SJSA1 (cell line): ENCODE measurements at regions not wholly inside any gene's neighbourhood (a gene's known extent, or its start where the extent isn't known, plus 50 kb on each side); places are given as distances from the start of the nearest gene placed in this dataset.

Experiments
- DNase-seq, 2 experiments: peaks; one replicate each; pipeline ENCODE4 v3.0.0-alpha.2; 2015 to 2020; ENCODE audit warnings: low spot score in 2 of 2, low read depth in 1 of 2
- H3K27ac ChIP-seq: fragments of 250-450 bp; sonication (Bioruptor Pico); 2 replicates; pipeline ENCODE4 v1.5.1; 2020; ENCODE audit warnings: mild to moderate bottlenecking, moderate library complexity
- H3K27me3 ChIP-seq: fragments of 250-450 bp; sonication (Bioruptor Pico); replicated peaks from 2 replicates; pipeline ENCODE4 v1.5.1; 2020; ENCODE audit warnings: mild to moderate bottlenecking, moderate library complexity
- H3K36me3 ChIP-seq: fragments of 250-450 bp; sonication (Bioruptor Pico); 2 replicates; pipeline ENCODE4 v1.5.1; 2020; ENCODE audit warnings: mild to moderate bottlenecking
- H3K4me1 ChIP-seq: fragments of 250-450 bp; sonication (Bioruptor Pico); replicated peaks from 2 replicates; pipeline ENCODE4 v1.6.1; 2021; ENCODE audit warnings: mild to moderate bottlenecking
- H3K4me3 ChIP-seq: fragments of 250-450 bp; sonication (Bioruptor Pico); 2 replicates; pipeline ENCODE4 v1.5.1; 2020; ENCODE audit warnings: mild to moderate bottlenecking
- H3K9me3 ChIP-seq: fragments of 250-450 bp; sonication (Bioruptor Pico); replicated peaks from 2 replicates; pipeline ENCODE4 v1.5.1; 2020; ENCODE audit warnings: mild to moderate bottlenecking

- no peaks in the 10 kb centered on the region for H3K9me3 ChIP-seq
- H3K27me3 ChIP-seq: peaks cover 44% of the 10 kb centered on the region
- H3K36me3 ChIP-seq: no peaks in the 10 kb centered on the region
- no peak overlapping the region for H3K4me3 ChIP-seq
- no peaks in the 10 kb centered on the region for H3K4me1 ChIP-seq
- no peak overlapping the region for H3K27ac ChIP-seq
- no peak for DNase-seq
Measured at GRCh38 chr17:77786740-77787505, 171.6 kb upstream of the TNRC6C start.

- DNase-seq: no peak
- H3K4me3 ChIP-seq: no peak overlapping the region
- H3K27me3 ChIP-seq: peaks cover 38% of the 10 kb centered on the region
- H3K9me3 ChIP-seq: no peaks in the 10 kb centered on the region
- no peaks in the 10 kb centered on the region for H3K36me3 ChIP-seq
- no peak overlapping the region for H3K27ac ChIP-seq
- H3K4me1 ChIP-seq: no peaks in the 10 kb centered on the region
Measured at GRCh38 chr17:77790143-77790829, 168.2 kb upstream of the TNRC6C start.

DNA sequence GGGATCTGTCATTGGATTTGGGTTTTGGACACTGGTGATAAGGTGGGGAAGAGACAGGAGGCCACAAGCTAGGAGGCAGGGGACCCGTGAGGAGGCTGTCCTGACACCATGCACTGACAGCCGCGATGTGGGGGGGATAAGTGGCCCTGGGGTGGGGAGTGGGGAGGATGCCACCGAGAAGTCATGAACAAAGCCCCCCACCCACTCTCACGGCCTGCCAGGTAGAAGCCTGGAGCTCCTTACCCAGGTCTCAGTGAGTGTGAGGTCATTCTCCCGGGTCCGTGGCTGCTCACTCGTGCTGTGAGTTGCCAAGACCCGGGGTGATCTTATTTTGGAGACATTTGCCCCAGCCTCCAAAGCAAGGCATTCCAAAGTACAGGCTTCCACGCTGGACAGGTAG, 165.9 kb upstream of the TNRC6C start:
- DNase-seq: no peak
- Histone ChIP-seq H3K27ac (no peak overlapping the region), H3K4me1 (no peaks in the 10 kb centered on the region), H3K9me3 (no peaks in the 10 kb centered on the region), H3K36me3 (no peaks in the 10 kb centered on the region), H3K27me3 (peaks cover 23% of the 10 kb centered on the region; the same call in 1 of the 2 replicates), H3K4me3 (no peak overlapping the region)

GRCh38 chr17:77793146-77793970, 165.1 kb upstream of the TNRC6C start:
- Histone ChIP-seq H3K9me3 (no peaks in the 10 kb centered on the region), H3K36me3 (no peaks in the 10 kb centered on the region), H3K4me3 (no peak overlapping the region), H3K27ac (no peak overlapping the region), H3K4me1 (no peaks in the 10 kb centered on the region), H3K27me3 (peaks cover 22% of the 10 kb centered on the region; the same call in 1 of the 2 replicates)
- DNase-seq: no peak

- peaks cover 24% of the 10 kb centered on the region; the same call in 1 of the 2 replicates for H3K27me3 ChIP-seq
- H3K27ac ChIP-seq: no peak overlapping the region
- DNase-seq: no peak
Measured at GRCh38 chr17:77793971-77794235, 164.6 kb upstream of the TNRC6C start.

GRCh38 chr17:77794846-77795245, 163.7 kb upstream of the TNRC6C start:
- Histone ChIP-seq H3K27ac (no peak overlapping the region), H3K4me3 (no peak overlapping the region), H3K27me3 (peaks cover 24% of the 10 kb centered on the region; the same call in 1 of the 2 replicates), H3K4me1 (no peaks in the 10 kb centered on the region), H3K36me3 (no peaks in the 10 kb centered on the region), H3K9me3 (no peaks in the 10 kb centered on the region)
- no peak for DNase-seq

More at GRCh38 chr17:77793971-77794235, 164.6 kb upstream of the TNRC6C start:
- no peaks in the 10 kb centered on the region for H3K36me3 ChIP-seq
- no peaks in the 10 kb centered on the region for H3K9me3 ChIP-seq
- no peak overlapping the region for H3K4me3 ChIP-seq
- H3K4me1 ChIP-seq: no peaks in the 10 kb centered on the region

DNA sequence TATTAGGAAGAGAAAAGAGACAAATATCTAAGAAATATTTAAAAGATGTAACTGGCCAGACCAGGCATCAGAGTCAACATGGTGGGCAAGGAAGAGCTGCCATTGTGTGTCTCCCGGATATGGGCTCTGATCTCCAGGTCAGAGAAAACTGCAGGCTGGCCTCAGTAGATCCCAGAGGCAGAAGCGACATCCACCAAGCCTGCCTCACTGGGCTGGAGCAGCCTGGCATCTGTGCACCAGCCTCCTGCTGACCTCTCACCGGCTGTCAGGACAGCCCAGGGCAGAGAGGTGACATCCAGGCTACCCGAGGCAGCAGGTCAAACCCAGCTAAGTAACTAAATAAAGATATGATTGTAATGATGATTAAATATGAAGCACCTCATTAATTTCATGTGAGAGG, 162.8 kb upstream of the TNRC6C start:
- H3K36me3 ChIP-seq: no peaks in the 10 kb centered on the region
- DNase-seq: no peak
- H3K27ac ChIP-seq: no peak overlapping the region
- no peaks in the 10 kb centered on the region for H3K9me3 ChIP-seq
- peaks cover 25% of the 10 kb centered on the region; the same call in 1 of the 2 replicates for H3K27me3 ChIP-seq
- H3K4me1 ChIP-seq: no peaks in the 10 kb centered on the region
- no peak overlapping the region for H3K4me3 ChIP-seq

DNA sequence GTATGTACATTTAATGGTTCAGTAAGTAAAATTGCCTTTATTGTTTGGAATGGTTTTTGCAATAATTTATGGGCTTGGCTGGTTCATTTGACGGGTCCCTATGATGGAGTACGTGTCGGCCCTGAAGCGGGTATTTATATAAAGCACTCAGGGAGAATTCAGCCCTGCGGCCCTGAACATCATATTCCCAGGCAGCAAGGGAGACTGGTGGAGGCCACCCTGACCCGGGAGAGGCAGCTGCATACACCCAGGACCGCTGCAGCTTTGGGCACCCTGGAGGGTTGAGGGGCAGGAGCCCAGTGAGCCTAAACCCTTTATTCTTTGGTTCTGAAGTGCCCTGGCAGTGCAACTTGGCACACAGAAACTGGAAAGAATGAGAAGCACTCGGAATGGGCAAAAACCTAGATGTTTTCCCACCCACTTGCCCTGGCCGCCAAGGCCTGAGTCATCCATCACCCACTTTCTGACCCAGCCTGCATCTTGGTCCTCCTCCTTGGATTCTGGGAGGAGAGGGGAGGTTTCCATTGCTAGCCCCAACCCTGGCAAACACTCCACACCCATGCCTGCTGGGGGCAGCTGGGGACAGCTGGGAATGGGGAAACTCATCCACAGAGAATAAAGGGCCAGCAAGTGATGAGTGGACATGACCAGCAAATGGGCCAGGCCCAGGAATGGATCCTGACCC, 162.2 kb upstream of the TNRC6C start:
- no peaks in the 10 kb centered on the region for H3K4me1 ChIP-seq
- no peak for DNase-seq
- no peak overlapping the region for H3K27ac ChIP-seq
- H3K9me3 ChIP-seq: no peaks in the 10 kb centered on the region
- H3K27me3 ChIP-seq: peaks cover 27% of the 10 kb centered on the region; the same call in 1 of the 2 replicates
- H3K36me3 ChIP-seq: no peaks in the 10 kb centered on the region
- H3K4me3 ChIP-seq: no peak overlapping the region

GRCh38 chr17:77798031-77798430, 160.5 kb upstream of the TNRC6C start:
- Histone ChIP-seq H3K9me3 (no peaks in the 10 kb centered on the region), H3K4me3 (no peak overlapping the region), H3K27ac (no peak overlapping the region), H3K4me1 (no peaks in the 10 kb centered on the region), H3K36me3 (no peaks in the 10 kb centered on the region), H3K27me3 (peaks cover 35% of the 10 kb centered on the region)
- DNase-seq: no peak

GRCh38 chr17:77798481-77798880, 160.0 kb upstream of the TNRC6C start:
- Histone ChIP-seq H3K4me3 (no peak overlapping the region), H3K9me3 (no peaks in the 10 kb centered on the region), H3K4me1 (no peaks in the 10 kb centered on the region), H3K36me3 (no peaks in the 10 kb centered on the region), H3K27me3 (peaks cover 40% of the 10 kb centered on the region), H3K27ac (no peak overlapping the region)
- DNase-seq: no peak

DNA sequence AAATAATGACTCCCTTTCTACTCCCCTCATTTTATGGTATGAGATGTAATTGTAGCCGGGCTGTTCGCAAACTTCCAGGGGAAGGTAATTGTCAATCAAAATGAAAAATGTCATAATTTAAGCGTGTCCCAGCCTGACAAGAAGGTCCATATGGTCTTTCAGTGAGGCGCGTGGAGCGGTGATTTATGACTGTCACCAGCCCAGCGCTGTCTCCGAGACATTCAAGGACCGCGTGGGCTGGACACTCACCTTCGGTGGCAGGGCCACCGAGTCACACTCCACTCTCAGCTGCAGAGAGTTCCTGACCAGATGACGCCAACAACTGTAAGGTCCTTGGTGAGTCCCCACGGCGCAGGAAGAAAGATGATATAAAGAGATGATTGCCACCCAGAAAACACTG, 157.7 kb upstream of the TNRC6C start:
- Histone ChIP-seq H3K27me3 (peaks cover 39% of the 10 kb centered on the region), H3K4me1 (no peaks in the 10 kb centered on the region), H3K9me3 (no peaks in the 10 kb centered on the region), H3K4me3 (no peak overlapping the region), H3K36me3 (no peaks in the 10 kb centered on the region), H3K27ac (no peak overlapping the region)
- DNase-seq: no peak

DNA sequence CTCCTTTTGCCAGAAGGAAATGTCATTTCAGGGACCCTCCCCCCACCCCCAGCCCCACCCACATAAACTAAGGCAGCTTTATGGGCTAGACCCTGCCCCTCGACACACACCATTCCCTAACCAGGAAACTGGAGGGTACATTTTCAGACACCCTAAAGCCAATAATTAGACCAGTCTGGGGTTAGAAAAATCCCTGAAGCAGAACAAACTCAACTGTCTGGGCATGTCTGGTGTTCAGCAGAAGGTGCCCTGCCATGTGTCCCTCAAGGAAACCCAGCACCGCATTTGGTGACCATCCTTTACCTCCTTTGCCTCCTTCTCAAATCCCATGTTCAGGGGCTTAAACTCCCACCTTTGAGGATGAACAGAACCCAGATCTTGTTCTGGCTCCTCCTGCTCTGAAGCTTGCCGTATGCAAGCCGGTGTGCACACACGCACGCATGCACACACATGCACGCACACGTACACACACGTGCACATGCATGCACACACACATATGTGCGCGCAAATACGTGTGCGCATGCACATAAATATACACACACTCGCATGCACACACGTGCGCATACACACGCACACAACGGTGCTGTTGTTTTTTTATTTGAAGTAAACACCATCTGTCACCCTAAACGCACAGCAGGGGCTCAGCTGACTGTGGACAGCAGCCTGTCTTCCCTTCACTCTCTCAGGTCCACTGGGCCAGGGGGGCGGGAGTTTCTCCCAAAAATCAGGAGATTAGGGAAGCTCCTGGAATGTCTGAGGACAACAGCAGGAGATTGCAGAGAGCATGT, 156.8 kb upstream of the TNRC6C start:
- no peaks in the 10 kb centered on the region for H3K36me3 ChIP-seq
- H3K4me3 ChIP-seq: no peak overlapping the region
- no peak for DNase-seq
- no peaks in the 10 kb centered on the region for H3K4me1 ChIP-seq
- H3K27ac ChIP-seq: no peak overlapping the region
- H3K27me3 ChIP-seq: peaks cover 39% of the 10 kb centered on the region
- no peaks in the 10 kb centered on the region for H3K9me3 ChIP-seq

GRCh38 chr17:77802333-77802615, 156.2 kb upstream of the TNRC6C start:
- H3K9me3 ChIP-seq: no peaks in the 10 kb centered on the region
- H3K4me3 ChIP-seq: no peak overlapping the region
- no peaks in the 10 kb centered on the region for H3K36me3 ChIP-seq
- H3K4me1 ChIP-seq: no peaks in the 10 kb centered on the region
- no peak overlapping the region for H3K27ac ChIP-seq
- DNase-seq: no peak
- peaks cover 40% of the 10 kb centered on the region for H3K27me3 ChIP-seq
